ENCODE measurements at regions not wholly inside any gene's neighbourhood (a gene's known extent, or its start where the extent isn't known, plus 50 kb on each side); places are given as distances from the start of the nearest gene placed in this dataset.

GRCh38 chr13:103250071-103250470 lies 183.9 kb upstream of the SLC10A2 start:
- no peaks in the 10 kb centered on the region for H3K79me2 ChIP-seq (ENCODE audit: control insufficient read depth in 1 of 2, insufficient read depth in 2 of 2, low read length in 2 of 2)
- ChIA-PET POLR2A (ENCODE audit: partially characterized antibody) (no interaction called here), CTCF (ENCODE audit: partially characterized antibody) (interaction anchor here (0.6 kb wide), 1 partner anchor 28 kb away, joined by 3 read pairs; no protein-coding TSS in a partner anchor)
- no peak overlapping the region for H3K18ac ChIP-seq (ENCODE audit: extremely low read depth, low read length)
- no peak overlapping the region for H3K4me3 ChIP-seq (ENCODE audit: extremely low read depth in 1 of 4, insufficient read depth in 2 of 4, low read depth in 3 of 4, low read length in 4 of 4)
- H2AFZ ChIP-seq (ENCODE audit: low read length), result no peak overlapping the region
- H3K14ac ChIP-seq (ENCODE audit: insufficient read length), result no peak overlapping the region
- no peaks in the 10 kb centered on the region for H3K79me1 ChIP-seq (ENCODE audit: low read depth, low read length)
- H3K4me1 ChIP-seq (replicated peaks in 1 of 4; ENCODE audit: control insufficient read depth in 3 of 4, insufficient read depth in 4 of 4, low read length in 3 of 4), result no peaks in the 10 kb centered on the region
- H4K8ac ChIP-seq (ENCODE audit: extremely low read depth, insufficient read depth, low read length), result no peak overlapping the region
- no peak overlapping the region for H4K91ac ChIP-seq (replicated peaks; ENCODE audit: insufficient read length, low read length)
- H2BK20ac ChIP-seq (ENCODE audit: low read length), result no peak overlapping the region
- no peaks in the 10 kb centered on the region for H3K36me3 ChIP-seq (ENCODE audit: control insufficient read depth in 2 of 4, insufficient read depth in 4 of 4, low read length in 3 of 4)
- no peak overlapping the region for H3K27ac ChIP-seq (ENCODE audit: low read depth, low read length)
- H2BK15ac ChIP-seq (ENCODE audit: low read length), result no peak overlapping the region
- H2BK120ac ChIP-seq (replicated peaks; ENCODE audit: low read depth, low read length), result no peak overlapping the region
- no peak overlapping the region for H2BK12ac ChIP-seq (ENCODE audit: low read depth, low read length)
- no peak overlapping the region for H4K5ac ChIP-seq (ENCODE audit: insufficient read length, low read depth, low read length)
- no peak overlapping the region for H3K23ac ChIP-seq (ENCODE audit: insufficient read length)
- no peak overlapping the region for H2BK5ac ChIP-seq (ENCODE audit: low read depth, low read length)
- no peak overlapping the region for H3K4ac ChIP-seq (replicated peaks; ENCODE audit: insufficient read length, low read depth, low read length)
- no peaks in the 10 kb centered on the region; a peak in 1 of 7 replicates for H3K27me3 ChIP-seq (replicated peaks in 1 of 4; ENCODE audit: control insufficient read depth in 3 of 4, extremely low read depth in 1 of 4, insufficient read depth in 3 of 4, low read length in 3 of 4)
- DNase-seq (ENCODE audit: low read depth in 1 of 2, low spot score in 2 of 2) (no peak), FAIRE-seq (no peak)
- no peak overlapping the region for H3K4me2 ChIP-seq (ENCODE audit: insufficient read depth in 1 of 2, low read depth in 2 of 2, low read length in 2 of 2)
- H3K9ac ChIP-seq (replicated peaks in 1 of 4; ENCODE audit: extremely low read depth in 1 of 4, low read depth in 3 of 4, low read length in 3 of 4), result no peak overlapping the region
- H3K23me2 ChIP-seq (ENCODE audit: low read depth, low read length), result no peaks in the 10 kb centered on the region
- H2AK5ac ChIP-seq (ENCODE audit: low read depth, low read length), result no peak overlapping the region
- H4K20me1 ChIP-seq (replicated peaks in 1 of 2; ENCODE audit: control insufficient read depth in 1 of 2, insufficient read depth in 2 of 2, low read length in 2 of 2), result no peaks in the 10 kb centered on the region
- peaks cover 6 to 11% of the 10 kb centered on the region in 2 experiments; a peak in 2 of 4 replicates for H3K9me3 ChIP-seq (ENCODE audit: insufficient read depth in 2 of 2, low read depth in 1 of 2, low read length in 1 of 2)
- 100% methylated on average over 1 of the region's 1 CpG; no CpG with 5 or more reads in 1 of the 2 experiments for whole genome bisulfite sequencing, 2 experiments (ENCODE audit: extremely low coverage in 1 of 2, insufficient coverage in 1 of 2, insufficient read length in 1 of 2, insufficient replicate concordance in 2 of 2, low coverage in 1 of 2, low lambda C conversion rate in 2 of 2, missing lambda C conversion rate in 1 of 2)
- no peak overlapping the region for H3K56ac ChIP-seq (replicated peaks; ENCODE audit: insufficient read length, low read depth, low read length)
- TF ChIP-seq SP2 (IDR thresholded peaks at IDR 0.05; ENCODE audit: low read length) (no peak), HDAC2 (IDR thresholded peaks at IDR 0.05; ENCODE audit: borderline replicate concordance in 1 of 2, low read depth in 2 of 2, low read length in 2 of 2) (no peak), SRF (IDR thresholded peaks at IDR 0.05; ENCODE audit: low read depth, low read length) (no peak), GABPA (IDR thresholded peaks at IDR 0.05; ENCODE audit: borderline replicate concordance, insufficient read depth, low read length) (no peak), TCF12 (IDR thresholded peaks at IDR 0.05; ENCODE audit: low read depth, low read length) (no peak), GTF2F1 (IDR thresholded peaks at IDR 0.05; ENCODE audit: borderline replicate concordance, low read depth, low read length) (no peak), SIX5 (IDR thresholded peaks at IDR 0.05; ENCODE audit: low read depth, low read length) (no peak), CBX5 (IDR thresholded peaks at IDR 0.05; ENCODE audit: low read depth, low read length) (no peak), RNF2 (IDR thresholded peaks at IDR 0.05; ENCODE audit: borderline replicate concordance, low read depth, low read length, missing control alignments, poor library complexity, severe bottlenecking) (no peak), CTBP2 (IDR thresholded peaks at IDR 0.05; ENCODE audit: borderline replicate concordance, insufficient read depth, insufficient read length, low read length) (no peak), RBBP5 (IDR thresholded peaks at IDR 0.05; ENCODE audit: borderline replicate concordance, low read depth, low read length) (no peak), BRCA1 (IDR thresholded peaks at IDR 0.05; ENCODE audit: low read depth, low read length) (no peak), BCL11A (IDR thresholded peaks at IDR 0.05; ENCODE audit: low read depth in 2 of 2, low read length in 2 of 2) (no peak)
- TF ChIP-seq, protein P1, sequence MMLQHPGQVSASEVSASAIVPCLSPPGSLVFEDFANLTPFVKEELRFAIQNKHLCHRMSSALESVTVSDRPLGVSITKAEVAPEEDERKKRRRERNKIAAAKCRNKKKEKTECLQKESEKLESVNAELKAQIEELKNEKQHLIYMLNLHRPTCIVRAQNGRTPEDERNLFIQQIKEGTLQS (IDR thresholded peaks at IDR 0.05; ENCODE audit: insufficient read depth, low read depth, low read length), result no peak
